IMR-90 (cell line): ENCODE measurements at regions not wholly inside any gene's neighbourhood (a gene's known extent, or its start where the extent isn't known, plus 50 kb on each side); places are given as distances from the start of the nearest gene placed in this dataset.

Source experiments
- BHLHE40 ChIP-seq: fragments of 150-350 bp; IDR thresholded peaks from 2 replicates; pipeline ENCODE4 v1.6.1; 2016; ENCODE audit warnings: mild to moderate bottlenecking, low read depth, low read length
- CEBPB ChIP-seq: IDR thresholded peaks from 2 replicates; pipeline ENCODE4 v1.6.1; 2012; ENCODE audit warnings: low read depth, low read length, improper control_type of control experiment
- FOS ChIP-seq: fragments of 150-350 bp; IDR thresholded peaks from 2 replicates; pipeline ENCODE4 v1.6.1; 2016; ENCODE audit warnings: low read depth, low read length
- MAZ ChIP-seq: IDR thresholded peaks from 2 replicates; pipeline ENCODE4 v1.6.1; 2012; ENCODE audit warnings: low read depth, mild to moderate bottlenecking, low read length, improper control_type of control experiment, moderate library complexity, borderline replicate concordance
- MXI1 ChIP-seq: IDR thresholded peaks from 2 replicates; pipeline ENCODE4 v1.6.1; 2012; ENCODE audit warnings: low read depth, mild to moderate bottlenecking, low read length, moderate library complexity, borderline replicate concordance
- NFE2L2 ChIP-seq: fragments of 150-350 bp; IDR thresholded peaks from 2 replicates; pipeline ENCODE4 v1.6.1; 2016; ENCODE audit warnings: low read depth, mild to moderate bottlenecking, low read length
- POLR2A ChIP-seq: IDR thresholded peaks from 2 replicates; pipeline ENCODE4 v1.6.1; 2012; ENCODE audit warnings: mild to moderate bottlenecking, low read depth, low read length
- RAD21 ChIP-seq: IDR thresholded peaks from 2 replicates; pipeline ENCODE4 v1.6.1; 2012; ENCODE audit warnings: low read length, improper control_type of control experiment
- RCOR1 ChIP-seq: IDR thresholded peaks from 2 replicates; pipeline ENCODE4 v1.6.1; 2012; ENCODE audit warnings: mild to moderate bottlenecking, low read length, improper control_type of control experiment; ENCODE audit not compliant: insufficient replicate concordance
- RFX5 ChIP-seq: IDR thresholded peaks from 2 replicates; pipeline ENCODE4 v1.8.0; 2012; ENCODE audit warnings: low read depth, mild to moderate bottlenecking, low read length, moderate library complexity
- SMC3 ChIP-seq: fragments of 150-350 bp; IDR thresholded peaks from 2 replicates; pipeline ENCODE4 v1.6.1; 2016; ENCODE audit warnings: low read depth, mild to moderate bottlenecking, antibody characterized with exemption, low read length, moderate library complexity
- TF ChIP-seq, protein P1 (sequence below): fragments of 150-350 bp; IDR thresholded peaks from 2 replicates; pipeline ENCODE4 v1.6.1; 2017; ENCODE audit warnings: mild to moderate bottlenecking, antibody characterized with exemption, low read length, low read depth
- TF ChIP-seq, protein P2 (sequence below): conservative IDR thresholded peaks from 2 replicates; pipeline ENCODE4 v1.5.1; 2012; ENCODE audit warnings: mild to moderate bottlenecking, low read depth, low read length, improper control_type of control experiment
- TF ChIP-seq, protein P3 (sequence below): fragments of 150-350 bp; IDR thresholded peaks from 2 replicates; pipeline ENCODE4 v1.6.1; 2016; ENCODE audit warnings: low read depth, mild to moderate bottlenecking, low read length, moderate library complexity, borderline replicate concordance

DNA sequence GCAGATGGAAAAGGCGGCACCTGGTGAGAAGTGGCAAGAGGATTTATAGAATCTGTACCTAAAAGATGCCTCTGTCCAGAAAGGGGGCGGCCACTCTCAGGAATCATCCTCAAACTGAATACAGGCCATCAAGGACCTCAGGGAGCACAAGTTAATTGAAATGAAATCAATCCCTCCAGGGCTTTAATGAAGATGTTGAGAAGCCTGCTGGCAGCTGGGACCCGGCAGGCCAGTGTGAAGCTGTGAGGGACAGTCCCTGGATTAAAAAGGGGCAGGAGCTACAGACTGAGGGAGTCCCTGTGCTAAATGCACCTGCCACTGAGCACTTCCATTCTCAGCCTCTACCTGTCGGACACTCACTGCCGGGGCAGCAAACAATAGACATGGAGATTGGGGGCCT is 107.7 kb upstream of the GGTLC1 start:
- no peak for TF ChIP-seq SMC3
- TF ChIP-seq, protein P1, sequence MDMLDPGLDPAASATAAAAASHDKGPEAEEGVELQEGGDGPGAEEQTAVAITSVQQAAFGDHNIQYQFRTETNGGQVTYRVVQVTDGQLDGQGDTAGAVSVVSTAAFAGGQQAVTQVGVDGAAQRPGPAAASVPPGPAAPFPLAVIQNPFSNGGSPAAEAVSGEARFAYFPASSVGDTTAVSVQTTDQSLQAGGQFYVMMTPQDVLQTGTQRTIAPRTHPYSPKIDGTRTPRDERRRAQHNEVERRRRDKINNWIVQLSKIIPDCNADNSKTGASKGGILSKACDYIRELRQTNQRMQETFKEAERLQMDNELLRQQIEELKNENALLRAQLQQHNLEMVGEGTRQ, result no peak
- TF ChIP-seq, protein P2, sequence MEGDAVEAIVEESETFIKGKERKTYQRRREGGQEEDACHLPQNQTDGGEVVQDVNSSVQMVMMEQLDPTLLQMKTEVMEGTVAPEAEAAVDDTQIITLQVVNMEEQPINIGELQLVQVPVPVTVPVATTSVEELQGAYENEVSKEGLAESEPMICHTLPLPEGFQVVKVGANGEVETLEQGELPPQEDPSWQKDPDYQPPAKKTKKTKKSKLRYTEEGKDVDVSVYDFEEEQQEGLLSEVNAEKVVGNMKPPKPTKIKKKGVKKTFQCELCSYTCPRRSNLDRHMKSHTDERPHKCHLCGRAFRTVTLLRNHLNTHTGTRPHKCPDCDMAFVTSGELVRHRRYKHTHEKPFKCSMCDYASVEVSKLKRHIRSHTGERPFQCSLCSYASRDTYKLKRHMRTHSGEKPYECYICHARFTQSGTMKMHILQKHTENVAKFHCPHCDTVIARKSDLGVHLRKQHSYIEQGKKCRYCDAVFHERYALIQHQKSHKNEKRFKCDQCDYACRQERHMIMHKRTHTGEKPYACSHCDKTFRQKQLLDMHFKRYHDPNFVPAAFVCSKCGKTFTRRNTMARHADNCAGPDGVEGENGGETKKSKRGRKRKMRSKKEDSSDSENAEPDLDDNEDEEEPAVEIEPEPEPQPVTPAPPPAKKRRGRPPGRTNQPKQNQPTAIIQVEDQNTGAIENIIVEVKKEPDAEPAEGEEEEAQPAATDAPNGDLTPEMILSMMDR, result no peak
- TF ChIP-seq POLR2A, result no peak
- TF ChIP-seq FOS, result no peak
- TF ChIP-seq RFX5, result no peak
- no peak for TF ChIP-seq RCOR1
- no peak for TF ChIP-seq MAZ
- no peak for TF ChIP-seq CEBPB
- no peak for TF ChIP-seq RAD21
- no peak for TF ChIP-seq BHLHE40
- no peak for TF ChIP-seq MXI1
- TF ChIP-seq, protein P3, sequence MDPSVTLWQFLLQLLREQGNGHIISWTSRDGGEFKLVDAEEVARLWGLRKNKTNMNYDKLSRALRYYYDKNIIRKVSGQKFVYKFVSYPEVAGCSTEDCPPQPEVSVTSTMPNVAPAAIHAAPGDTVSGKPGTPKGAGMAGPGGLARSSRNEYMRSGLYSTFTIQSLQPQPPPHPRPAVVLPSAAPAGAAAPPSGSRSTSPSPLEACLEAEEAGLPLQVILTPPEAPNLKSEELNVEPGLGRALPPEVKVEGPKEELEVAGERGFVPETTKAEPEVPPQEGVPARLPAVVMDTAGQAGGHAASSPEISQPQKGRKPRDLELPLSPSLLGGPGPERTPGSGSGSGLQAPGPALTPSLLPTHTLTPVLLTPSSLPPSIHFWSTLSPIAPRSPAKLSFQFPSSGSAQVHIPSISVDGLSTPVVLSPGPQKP, result no peak
- TF ChIP-seq NFE2L2, result no peak
